K562 (cell line): ENCODE measurements at regions not wholly inside any gene's neighbourhood (a gene's known extent, or its start where the extent isn't known, plus 50 kb on each side); places are given as distances from the start of the nearest gene placed in this dataset.

Source experiments
- ATAC-seq: fragments of 200-7000 bp; cut with Tn5 transposase; 3 replicates; pipeline ENCODE4 v1.9.1; 2020; ENCODE audit warnings: moderate library complexity
- BruUV-seq: library from RNA; stranded (reverse); fragments of 400-500 nt; replicated peaks from 2 replicates; lab custom pipeline; 2021; lab: Mats Ljungman, UMichigan
- CTCF ChIA-PET: fragments of 300-600 bp; formaldehyde crosslinking; extraction: SDS; loops from one replicate; lab custom pipeline; 2021; ENCODE audit warnings: low intra/inter-chr PET ratio; lab: Yijun Ruan, JAX
- POLR2A ChIA-PET: fragments of 300-600, 350-650 bp; sonication (Branson Sonifier 250); formaldehyde crosslinking; extraction: SDS; loops from one replicate; lab custom pipeline; 2021; ENCODE audit warnings: antibody characterized with exemption, inconsistent platforms; lab: Yijun Ruan, JAX
- DNase-seq, 4 experiments: peaks; one replicate each; pipeline versions ENCODE4 v3.0.0 to v3.0.0-alpha.2; 2011 to 2018; ENCODE audit warnings: low spot score in 3 of 4, mixed read lengths in 3 of 4; ENCODE audit errors: extremely low read depth in 1 of 4
- FAIRE-seq: peaks from 2 replicates; lab custom pipeline; 2011; peaks lifted over from hg19 to GRCh38; lab: Jason Lieb, UNC
- H2AFZ ChIP-seq: 2 replicates; pipeline ENCODE4 v1.6.0; 2011; ENCODE audit warnings: low read depth, low read length, control low read depth, inconsistent platforms
- H3K27ac ChIP-seq: fragments of 200-600 bp; 3 replicates; pipeline ENCODE4 v1.8.0; 2011; ENCODE audit warnings: low read depth, mild to moderate bottlenecking, control low read depth, inconsistent platforms, low read length, moderate library complexity, mixed read lengths; ENCODE audit errors: extremely low read depth
- H3K27me3 ChIP-seq, 2 experiments: fragments of 300-600 bp in 1 of 2; 2 replicates in 1 of 2; 3 replicates in 1 of 2; pipeline versions ENCODE4 v1.6.0 to v1.8.0; 2011; ENCODE audit warnings: inconsistent platforms in 2 of 2, low read length in 2 of 2, mild to moderate bottlenecking in 1 of 2, mixed read lengths in 1 of 2, moderate library complexity in 1 of 2; ENCODE audit not compliant: control insufficient read depth in 2 of 2, insufficient read depth in 2 of 2
- H3K36me3 ChIP-seq: fragments of 300-600 bp; 3 replicates; pipeline ENCODE4 v1.8.0; 2011; ENCODE audit warnings: mild to moderate bottlenecking, low read length, inconsistent platforms; ENCODE audit not compliant: control insufficient read depth, insufficient read depth
- H3K4me1 ChIP-seq, 2 experiments: fragments of 200-600 bp in 1 of 2; replicated peaks in 1 of 2; 2 replicates in 1 of 2; 3 replicates in 1 of 2; pipeline versions ENCODE4 v1.5.1 to v1.8.0; 2011; ENCODE audit warnings: inconsistent platforms in 2 of 2, low read length in 2 of 2, mild to moderate bottlenecking in 1 of 2, mixed read lengths in 1 of 2, moderate library complexity in 1 of 2; ENCODE audit not compliant: control insufficient read depth in 2 of 2, insufficient read depth in 2 of 2
- H3K4me2 ChIP-seq: 2 replicates; pipeline ENCODE4 v1.6.1; 2011; ENCODE audit warnings: low read length, control low read depth, inconsistent platforms, mixed read lengths; ENCODE audit not compliant: insufficient read depth
- H3K4me3 ChIP-seq: fragments of 200-600 bp; sonication (generic), shearing (Covaris generic); 2 replicates; pipeline ENCODE4 v1.5.1; 2016; ENCODE audit warnings: control low read depth, inconsistent platforms
- H3K79me2 ChIP-seq: fragments of 200-600 bp; 3 replicates; pipeline ENCODE4 v1.8.0; 2011; ENCODE audit warnings: low read length, inconsistent platforms; ENCODE audit not compliant: control insufficient read depth, insufficient read depth
- H3K9ac ChIP-seq, 2 experiments: 2 replicates each; pipeline versions ENCODE4 v1.6.0 to v1.6.1; 2011; ENCODE audit warnings: low read depth in 2 of 2, low read length in 2 of 2, control low read depth in 1 of 2, inconsistent platforms in 1 of 2, mild to moderate bottlenecking in 1 of 2, mixed read lengths in 1 of 2; ENCODE audit not compliant: insufficient read depth in 1 of 2
- H3K9me1 ChIP-seq: one replicate; pipeline ENCODE4 v1.6.0; 2011; ENCODE audit warnings: inconsistent platforms, mild to moderate bottlenecking, low read length, moderate library complexity; ENCODE audit not compliant: control insufficient read depth, insufficient read depth
- H3K9me3 ChIP-seq: replicated peaks from 2 replicates; pipeline ENCODE4 v1.5.1; 2011; ENCODE audit warnings: low read depth, low read length, inconsistent platforms; ENCODE audit not compliant: control insufficient read depth, insufficient read depth
- H4K20me1 ChIP-seq: replicated peaks from 2 replicates; pipeline ENCODE4 v1.6.1; 2011; ENCODE audit warnings: low read length, inconsistent platforms, mixed read lengths; ENCODE audit not compliant: control insufficient read depth, insufficient read depth
- ARHGAP35 ChIP-seq: fragments of 450-650 bp; IDR thresholded peaks from 2 replicates; pipeline ENCODE4 v1.6.1; 2018; ENCODE audit not compliant: partially characterized antibody
- ATF1 ChIP-seq, 2 experiments: fragments of 450-650 bp in 1 of 2; IDR thresholded peaks; 2 replicates each; pipeline ENCODE4 v1.6.1; 2016; ENCODE audit warnings: missing compliant biosample characterization in 1 of 2, missing genetic modification characterization in 1 of 2
- FOS ChIP-seq: IDR thresholded peaks from 3 replicates; pipeline ENCODE4 v1.6.1; 2011; ENCODE audit not compliant: insufficient read length; ENCODE audit errors: extremely low read depth
- IRF2 ChIP-seq: sonication (generic); formaldehyde crosslinking; IDR thresholded peaks from 2 replicates; pipeline ENCODE4 v1.8.1; 2022; ENCODE audit warnings: mild to moderate bottlenecking, missing genetic modification reagents
- NELFE ChIP-seq: IDR thresholded peaks from 2 replicates; pipeline ENCODE4 v1.6.1; 2011; ENCODE audit warnings: mild to moderate bottlenecking; ENCODE audit not compliant: insufficient read depth, insufficient read length
- NR1H2 ChIP-seq: sonication (generic); formaldehyde crosslinking; IDR thresholded peaks from 2 replicates; pipeline ENCODE4 v1.4.0; 2020; ENCODE audit warnings: mild to moderate bottlenecking, missing genetic modification reagents
- RUNX1 ChIP-seq: sonication (generic); IDR thresholded peaks from 2 replicates; pipeline ENCODE4 v1.6.1; 2016; ENCODE audit warnings: antibody characterized with exemption, low read depth
- TCF3 ChIP-seq: sonication (generic); formaldehyde crosslinking; IDR thresholded peaks from 2 replicates; pipeline ENCODE4 v1.4.0; 2020; ENCODE audit warnings: mild to moderate bottlenecking, missing genetic modification reagents
- ZKSCAN3 ChIP-seq: fragments of 250-450 bp; sonication (Bioruptor Pico); IDR thresholded peaks from 2 replicates; pipeline ENCODE4 v1.4.0; 2020
- WGBS: fragments of 100-300 bp; shearing (Covaris generic); methylation state at CpG from one replicate; pipeline ENCODE4 v1.1.6; 2016; ENCODE audit warnings: low coverage, mixed read lengths; ENCODE audit not compliant: insufficient coverage; ENCODE audit errors: missing lambda C conversion rate; 5-methylcytosine and 5-hydroxymethylcytosine counted together
- in situ Hi-C: fragments of 300-500 bp; cut with MboI; formaldehyde crosslinking; loops from 4 replicates; pipeline ENCODE4 v1.15.0; 2018; ENCODE audit warnings: inconsistent platforms, mixed read lengths
- intact Hi-C: fragments of 100-400 bp; cut with micrococcal nuclease; formaldehyde crosslinking; loops from 2 replicates; pipeline ENCODE4 v1.14.2; 2022
- TF ChIP-seq, protein P1 (sequence below): IDR thresholded peaks from 2 replicates; pipeline ENCODE4 v1.6.1; 2014; ENCODE audit warnings: antibody characterized with exemption
- TF ChIP-seq, protein P2 (sequence below): fragments of 450-650 bp; formaldehyde crosslinking; IDR thresholded peaks from 2 replicates; pipeline ENCODE4 v1.4.0; 2020; ENCODE audit warnings: mild to moderate bottlenecking, mixed read lengths

DNA sequence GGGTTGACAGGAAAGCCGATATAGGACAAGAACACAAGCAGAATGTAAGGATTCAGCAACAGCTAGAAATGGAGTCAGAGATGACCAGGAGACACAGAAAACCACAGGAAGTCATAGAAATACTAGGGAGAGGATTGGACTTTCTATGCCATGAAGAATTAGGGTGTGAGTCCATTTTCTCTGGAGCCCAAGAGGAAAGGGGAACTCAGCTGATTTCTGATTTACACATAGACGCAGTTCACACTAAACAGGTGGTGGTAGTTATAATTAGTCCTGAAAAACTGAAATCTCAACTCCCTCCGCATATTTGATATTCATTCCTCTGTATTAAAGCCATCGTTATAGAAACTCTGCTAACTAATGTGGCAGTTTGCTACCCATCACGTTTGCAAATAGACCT, 292.7 kb upstream of the STT3B start (continued):
- TF ChIP-seq, protein P1, sequence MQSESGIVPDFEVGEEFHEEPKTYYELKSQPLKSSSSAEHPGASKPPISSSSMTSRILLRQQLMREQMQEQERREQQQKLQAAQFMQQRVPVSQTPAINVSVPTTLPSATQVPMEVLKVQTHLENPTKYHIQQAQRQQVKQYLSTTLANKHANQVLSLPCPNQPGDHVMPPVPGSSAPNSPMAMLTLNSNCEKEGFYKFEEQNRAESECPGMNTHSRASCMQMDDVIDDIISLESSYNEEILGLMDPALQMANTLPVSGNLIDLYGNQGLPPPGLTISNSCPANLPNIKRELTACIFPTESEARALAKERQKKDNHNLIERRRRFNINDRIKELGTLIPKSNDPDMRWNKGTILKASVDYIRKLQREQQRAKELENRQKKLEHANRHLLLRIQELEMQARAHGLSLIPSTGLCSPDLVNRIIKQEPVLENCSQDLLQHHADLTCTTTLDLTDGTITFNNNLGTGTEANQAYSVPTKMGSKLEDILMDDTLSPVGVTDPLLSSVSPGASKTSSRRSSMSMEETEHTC, result no peak
- TF ChIP-seq RUNX1 (no peak), IRF2 (no peak)

DNA sequence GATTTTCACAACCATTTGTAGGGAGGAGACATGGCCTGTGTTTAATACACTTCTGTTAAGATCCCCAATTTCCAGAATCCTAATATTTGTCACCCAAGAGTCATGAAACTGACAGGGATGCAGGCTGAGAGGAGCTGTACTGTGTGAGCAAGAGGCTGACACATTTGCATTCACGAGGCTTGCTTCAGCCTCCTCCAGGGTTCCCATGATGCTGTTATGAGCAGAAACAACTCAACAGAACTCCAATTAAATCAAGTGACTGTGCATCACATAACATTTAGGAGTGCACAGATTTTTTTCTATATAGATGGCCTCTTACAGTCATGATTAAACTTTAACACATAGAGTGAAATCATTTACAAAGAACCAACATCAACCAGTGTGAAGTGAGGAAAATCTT, 292.3 kb upstream of the STT3B start:
- H2AFZ ChIP-seq, result no peak overlapping the region
- intact Hi-C loops, result no loop called here
- TF ChIP-seq ZKSCAN3 (CRISPR knock-in tag) (no peak), ATF1 (CRISPR knock-in tag; IDR thresholded peaks at IDR 0.05) (no peak), ATF1 (tag; IDR thresholded peaks at IDR 0.05) (no peak), ARHGAP35 (no peak), NELFE (no peak), TCF3 (CRISPR knock-in tag) (no peak), FOS (no peak), NR1H2 (CRISPR knock-in tag) (no peak)
- TF ChIP-seq, protein P2, sequence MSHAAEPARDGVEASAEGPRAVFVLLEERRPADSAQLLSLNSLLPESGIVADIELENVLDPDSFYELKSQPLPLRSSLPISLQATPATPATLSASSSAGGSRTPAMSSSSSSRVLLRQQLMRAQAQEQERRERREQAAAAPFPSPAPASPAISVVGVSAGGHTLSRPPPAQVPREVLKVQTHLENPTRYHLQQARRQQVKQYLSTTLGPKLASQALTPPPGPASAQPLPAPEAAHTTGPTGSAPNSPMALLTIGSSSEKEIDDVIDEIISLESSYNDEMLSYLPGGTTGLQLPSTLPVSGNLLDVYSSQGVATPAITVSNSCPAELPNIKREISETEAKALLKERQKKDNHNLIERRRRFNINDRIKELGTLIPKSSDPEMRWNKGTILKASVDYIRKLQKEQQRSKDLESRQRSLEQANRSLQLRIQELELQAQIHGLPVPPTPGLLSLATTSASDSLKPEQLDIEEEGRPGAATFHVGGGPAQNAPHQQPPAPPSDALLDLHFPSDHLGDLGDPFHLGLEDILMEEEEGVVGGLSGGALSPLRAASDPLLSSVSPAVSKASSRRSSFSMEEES, result no peak

More for the DNA sequence above, 292.3 kb upstream of the STT3B start:
- Histone ChIP-seq H3K27me3 (no peaks in the 10 kb centered on the region), H3K36me3 (no peaks in the 10 kb centered on the region), H3K9me1 (no peaks in the 10 kb centered on the region), H3K4me3 (no peak overlapping the region), H3K79me2 (no peaks in the 10 kb centered on the region), H3K9ac (no peak overlapping the region), H3K4me2 (no peak overlapping the region), H3K27ac (no peak overlapping the region), H3K4me1 (no peaks in the 10 kb centered on the region), H3K9me3 (no peaks in the 10 kb centered on the region), H4K20me1 (no peaks in the 10 kb centered on the region)
- WGBS, result 7% methylated on average over 1 of the region's 1 CpG
- ATAC-seq (no peak), DNase-seq (no peak), FAIRE-seq (no peak)
- in situ Hi-C loops, result no loop called here
- ChIA-PET POLR2A (no interaction called here), CTCF (no interaction called here)
- no TSS peak for BruUV-seq
